ENCODE measurements at regions not wholly inside any gene's neighbourhood (a gene's known extent, or its start where the extent isn't known, plus 50 kb on each side); places are given as distances from the start of the nearest gene placed in this dataset.

DNA sequence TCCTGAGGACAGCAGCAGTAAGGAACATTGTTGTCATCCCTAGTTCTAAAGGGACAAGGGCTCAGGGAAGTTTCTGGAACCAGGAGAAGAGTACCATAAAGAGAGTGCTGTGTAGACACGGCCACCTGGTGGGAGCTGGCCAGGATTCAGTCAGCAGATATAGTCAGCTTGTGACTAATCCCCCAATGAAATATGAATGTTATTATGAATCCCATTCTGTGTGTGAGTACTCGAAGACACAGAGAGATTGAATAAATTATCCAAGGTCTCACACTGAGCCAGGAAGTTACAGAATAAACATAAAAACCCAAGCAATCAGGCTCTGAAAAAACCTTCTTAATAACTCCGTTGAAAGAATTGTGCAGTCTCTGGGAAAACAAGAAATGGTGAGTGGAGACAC, 1359.5 kb downstream of the AACS start:
- DNase-seq (no peak), ATAC-seq (ENCODE audit: low read depth) (no peak)
- Mint-ChIP-seq H3K27ac (no peak overlapping the region), H3K9me3 (ENCODE audit: insufficient read depth) (peaks cover 7% of the 10 kb centered on the region), H3K27me3 (no peaks in the 10 kb centered on the region), H3K4me3 (no peak overlapping the region), H3K4me1 (no peaks in the 10 kb centered on the region)
- no peaks in the 10 kb centered on the region for H4K20me1 ChIP-seq (ENCODE audit: control insufficient read depth, insufficient read depth, low read length, poor library complexity, severe bottlenecking)
- no peak overlapping the region for H3K4me2 ChIP-seq (replicated peaks; ENCODE audit: low read depth, low read length, poor library complexity, severe bottlenecking)
- CTCF ChIA-PET, result no interaction called here
- no peak overlapping the region for H2AFZ ChIP-seq (ENCODE audit: insufficient read depth, low read depth, low read length, poor library complexity, severe bottlenecking)
- H3K27ac ChIP-seq (ENCODE audit: low read length in 2 of 2), result no peak overlapping the region
- intact Hi-C loops (cut with micrococcal nuclease), result no loop called here
- H3K36me3 ChIP-seq (replicated peaks in 1 of 2; ENCODE audit: control extremely low read depth in 1 of 2, control insufficient read depth in 1 of 2, extremely low read depth in 1 of 2, insufficient read depth in 2 of 2, low read length in 1 of 2), result no peaks in the 10 kb centered on the region
- TF ChIP-seq EZH2 (IDR thresholded peaks at IDR 0.05; ENCODE audit: borderline replicate concordance, insufficient read depth, low read depth, low read length, poor library complexity, severe bottlenecking), result no peak
- no peaks in the 10 kb centered on the region for H3K79me2 ChIP-seq (ENCODE audit: control insufficient read depth, insufficient read depth, low read length)
- no peaks in the 10 kb centered on the region for H3K4me1 ChIP-seq (ENCODE audit: control insufficient read depth in 2 of 2, insufficient read depth in 2 of 2, low read length in 2 of 2)
- POLR2A ChIA-PET, result no interaction called here
- H3K4me3 ChIP-seq (ENCODE audit: control extremely low read depth in 1 of 5, extremely low read depth in 1 of 5, insufficient read depth in 1 of 5, low read depth in 2 of 5, low read length in 4 of 5), result no peak overlapping the region
- H3K9me3 ChIP-seq (ENCODE audit: control extremely low read depth in 1 of 3, control insufficient read depth in 2 of 3, insufficient read depth in 1 of 3, low read length in 2 of 3), result no peaks in the 10 kb centered on the region
- H3K9ac ChIP-seq (ENCODE audit: low read length), result no peak overlapping the region
- no peaks in the 10 kb centered on the region for H3K27me3 ChIP-seq (replicated peaks in 1 of 4; ENCODE audit: control extremely low read depth in 1 of 4, control insufficient read depth in 3 of 4, insufficient read depth in 4 of 4, low read length in 3 of 4)
- no CpG with 5 or more reads among the region's 3 CpGs for WGBS (ENCODE audit: insufficient coverage)

DNA sequence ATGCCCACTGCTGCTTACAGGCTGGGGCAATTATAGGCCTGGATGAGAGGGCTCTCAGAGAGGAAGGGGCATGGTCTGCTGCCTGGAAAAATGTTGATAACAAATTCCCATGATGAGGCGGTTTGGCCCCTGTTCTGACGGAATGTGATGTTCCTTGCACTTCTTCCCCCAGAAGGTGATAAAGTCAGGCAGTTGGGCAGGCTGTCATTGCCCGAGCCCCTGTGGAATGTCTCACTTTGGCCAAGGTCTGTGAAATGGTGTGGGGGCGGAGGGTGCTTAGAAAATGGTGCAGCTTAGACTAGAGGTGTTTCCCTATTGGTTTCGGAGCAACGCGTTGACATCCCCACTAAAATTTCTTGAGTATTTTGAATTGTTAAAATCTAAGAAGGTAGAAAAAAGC, 1360.0 kb downstream of the AACS start:
- Mint-ChIP-seq H3K27me3 (no peaks in the 10 kb centered on the region), H3K4me3 (no peak overlapping the region), H3K4me1 (no peaks in the 10 kb centered on the region), H3K9me3 (ENCODE audit: insufficient read depth) (peaks cover 8% of the 10 kb centered on the region), H3K27ac (no peak overlapping the region)
- Histone ChIP-seq H4K20me1 (ENCODE audit: control insufficient read depth, insufficient read depth, low read length, poor library complexity, severe bottlenecking) (no peaks in the 10 kb centered on the region), H3K27me3 (replicated peaks in 1 of 4; ENCODE audit: control extremely low read depth in 1 of 4, control insufficient read depth in 3 of 4, insufficient read depth in 4 of 4, low read length in 3 of 4) (no peaks in the 10 kb centered on the region), H2AFZ (ENCODE audit: insufficient read depth, low read depth, low read length, poor library complexity, severe bottlenecking) (no peak overlapping the region), H3K9ac (ENCODE audit: low read length) (no peak overlapping the region), H3K27ac (ENCODE audit: low read length in 2 of 2) (no peak overlapping the region), H3K79me2 (ENCODE audit: control insufficient read depth, insufficient read depth, low read length) (no peaks in the 10 kb centered on the region), H3K4me2 (replicated peaks; ENCODE audit: low read depth, low read length, poor library complexity, severe bottlenecking) (no peak overlapping the region), H3K4me1 (ENCODE audit: control insufficient read depth in 2 of 2, insufficient read depth in 2 of 2, low read length in 2 of 2) (no peaks in the 10 kb centered on the region), H3K4me3 (ENCODE audit: control extremely low read depth in 1 of 5, extremely low read depth in 1 of 5, insufficient read depth in 1 of 5, low read depth in 2 of 5, low read length in 4 of 5) (no peak overlapping the region), H3K36me3 (replicated peaks in 1 of 2; ENCODE audit: control extremely low read depth in 1 of 2, control insufficient read depth in 1 of 2, extremely low read depth in 1 of 2, insufficient read depth in 2 of 2, low read length in 1 of 2) (no peaks in the 10 kb centered on the region), H3K9me3 (ENCODE audit: control extremely low read depth in 1 of 3, control insufficient read depth in 2 of 3, insufficient read depth in 1 of 3, low read length in 2 of 3) (no peaks in the 10 kb centered on the region)
- 64% methylated on average over 3 of the region's 7 CpGs for WGBS (ENCODE audit: insufficient coverage)
- ChIA-PET CTCF (no interaction called here), POLR2A (no interaction called here)
- ATAC-seq (ENCODE audit: low read depth) (no peak), DNase-seq (no peak)
- no peak for TF ChIP-seq EZH2 (IDR thresholded peaks at IDR 0.05; ENCODE audit: borderline replicate concordance, insufficient read depth, low read depth, low read length, poor library complexity, severe bottlenecking)
- TF ChIP-seq, protein P1, sequence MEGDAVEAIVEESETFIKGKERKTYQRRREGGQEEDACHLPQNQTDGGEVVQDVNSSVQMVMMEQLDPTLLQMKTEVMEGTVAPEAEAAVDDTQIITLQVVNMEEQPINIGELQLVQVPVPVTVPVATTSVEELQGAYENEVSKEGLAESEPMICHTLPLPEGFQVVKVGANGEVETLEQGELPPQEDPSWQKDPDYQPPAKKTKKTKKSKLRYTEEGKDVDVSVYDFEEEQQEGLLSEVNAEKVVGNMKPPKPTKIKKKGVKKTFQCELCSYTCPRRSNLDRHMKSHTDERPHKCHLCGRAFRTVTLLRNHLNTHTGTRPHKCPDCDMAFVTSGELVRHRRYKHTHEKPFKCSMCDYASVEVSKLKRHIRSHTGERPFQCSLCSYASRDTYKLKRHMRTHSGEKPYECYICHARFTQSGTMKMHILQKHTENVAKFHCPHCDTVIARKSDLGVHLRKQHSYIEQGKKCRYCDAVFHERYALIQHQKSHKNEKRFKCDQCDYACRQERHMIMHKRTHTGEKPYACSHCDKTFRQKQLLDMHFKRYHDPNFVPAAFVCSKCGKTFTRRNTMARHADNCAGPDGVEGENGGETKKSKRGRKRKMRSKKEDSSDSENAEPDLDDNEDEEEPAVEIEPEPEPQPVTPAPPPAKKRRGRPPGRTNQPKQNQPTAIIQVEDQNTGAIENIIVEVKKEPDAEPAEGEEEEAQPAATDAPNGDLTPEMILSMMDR (IDR thresholded peaks at IDR 0.05), result no peak
- intact Hi-C loops (cut with micrococcal nuclease), result no loop called here

All from B cell (primary cell).